HG02588 (cell line): ENCODE measurements at regions not wholly inside any gene's neighbourhood (a gene's known extent, or its start where the extent isn't known, plus 50 kb on each side); places are given as distances from the start of the nearest gene placed in this dataset.

ENCODE experiments used
- ATAC-seq: cut with Tn5 transposase; IDR thresholded peaks from one replicate; pipeline ENCODE4 v1.9.1; 2021; ENCODE audit warnings: mild to moderate bottlenecking, moderate library complexity; ENCODE audit not compliant: unreplicated experiment

- no peak for ATAC-seq
Observed at GRCh38 chrX:39907964-39908661, 189.6 kb downstream of the BCOR start.

GRCh38 chrX:39909996-39910395 lies 187.8 kb downstream of the BCOR start:
- no peak for ATAC-seq

GRCh38 chrX:39910651-39911050 lies 187.1 kb downstream of the BCOR start:
- no peak for ATAC-seq

GRCh38 chrX:39911278-39911897 lies 186.4 kb downstream of the BCOR start:
- no peak for ATAC-seq

- ATAC-seq: no peak
Observed at GRCh38 chrX:39912126-39912525, 185.6 kb downstream of the BCOR start.

GRCh38 chrX:39915081-39915480 lies 182.7 kb downstream of the BCOR start:
- no peak for ATAC-seq

GRCh38 chrX:39915596-39915995 lies 182.2 kb downstream of the BCOR start:
- ATAC-seq: no peak

- no peak for ATAC-seq
Observed at GRCh38 chrX:39921838-39922237, 175.9 kb downstream of the BCOR start.

GRCh38 chrX:39922488-39922887 lies 175.3 kb downstream of the BCOR start:
- ATAC-seq: no peak

- no peak for ATAC-seq
Observed at GRCh38 chrX:39922926-39923325, 174.8 kb downstream of the BCOR start.

- no peak for ATAC-seq
Observed at GRCh38 chrX:39927380-39927779, 170.4 kb downstream of the BCOR start.

- no peak for ATAC-seq
Observed at GRCh38 chrX:39928704-39929378, 168.9 kb downstream of the BCOR start.

GRCh38 chrX:39929379-39930025 lies 168.3 kb downstream of the BCOR start:
- ATAC-seq: no peak

- no peak for ATAC-seq
Observed at GRCh38 chrX:39930786-39931528, 166.8 kb downstream of the BCOR start.

- no peak for ATAC-seq
Observed at GRCh38 chrX:39931529-39932282, 166.1 kb downstream of the BCOR start.

GRCh38 chrX:39935411-39936064 lies 162.2 kb downstream of the BCOR start:
- ATAC-seq: no peak

- ATAC-seq: peak; percentile 63
Observed at GRCh38 chrX:39936886-39937770, 160.6 kb downstream of the BCOR start.

GRCh38 chrX:39938466-39938865 lies 159.3 kb downstream of the BCOR start:
- ATAC-seq: no peak

GRCh38 chrX:39939678-39940077 lies 158.1 kb downstream of the BCOR start:
- ATAC-seq: no peak
